H9 (cell line): ENCODE measurements at regions not wholly inside any gene's neighbourhood (a gene's known extent, or its start where the extent isn't known, plus 50 kb on each side); places are given as distances from the start of the nearest gene placed in this dataset.
A peak's percentile ranks its signal among the peaks of the same experiment; 100 is the strongest.

Experiments used
- DNase-seq: peaks from one replicate; pipeline ENCODE4 v3.0.0-alpha.2; 2017
- H2AFZ ChIP-seq: one replicate; pipeline ENCODE4 v1.6.1; 2013; ENCODE audit warnings: mild to moderate bottlenecking, low read length, control low read depth, moderate library complexity
- H2AK5ac ChIP-seq: 2 replicates; pipeline ENCODE4 v1.6.1; 2013; ENCODE audit warnings: low read length, control low read depth, mixed read lengths; ENCODE audit not compliant: insufficient read length
- H2BK120ac ChIP-seq: one replicate; pipeline ENCODE4 v1.6.1; 2013; ENCODE audit warnings: low read depth, mild to moderate bottlenecking, low read length, control low read depth, inconsistent platforms; ENCODE audit not compliant: poor library complexity, severe bottlenecking
- H2BK12ac ChIP-seq: 2 replicates; pipeline ENCODE4 v1.6.1; 2013; ENCODE audit warnings: low read length, control low read depth, mixed read lengths, low read depth; ENCODE audit not compliant: insufficient read length
- H2BK15ac ChIP-seq: 2 replicates; pipeline ENCODE4 v1.6.1; 2013; ENCODE audit warnings: low read depth, low read length, control low read depth
- H2BK20ac ChIP-seq: one replicate; pipeline ENCODE4 v1.6.1; 2013; ENCODE audit warnings: low read depth, mild to moderate bottlenecking, low read length, control low read depth, inconsistent platforms; ENCODE audit not compliant: poor library complexity, severe bottlenecking
- H2BK5ac ChIP-seq: 2 replicates; pipeline ENCODE4 v1.6.1; 2013; ENCODE audit warnings: low read length, control low read depth, mixed read lengths; ENCODE audit not compliant: insufficient read length
- H3K14ac ChIP-seq: 2 replicates; pipeline ENCODE4 v1.6.1; 2013; ENCODE audit warnings: low read length, control low read depth; ENCODE audit not compliant: insufficient read depth
- H3K18ac ChIP-seq: 2 replicates; pipeline ENCODE4 v1.6.1; 2013; ENCODE audit warnings: low read depth, mild to moderate bottlenecking, mixed read lengths, low read length, control low read depth; ENCODE audit not compliant: insufficient read length
- H3K23ac ChIP-seq: 2 replicates; pipeline ENCODE4 v1.6.1; 2013; ENCODE audit warnings: low read length, control low read depth, mixed read lengths, low read depth; ENCODE audit not compliant: insufficient read length
- H3K23me2 ChIP-seq: 2 replicates; pipeline ENCODE4 v1.6.1; 2013; ENCODE audit warnings: low read depth, mild to moderate bottlenecking, mixed read lengths, low read length, control low read depth; ENCODE audit not compliant: insufficient read length, poor library complexity, severe bottlenecking
- H3K27ac ChIP-seq: 2 replicates; pipeline ENCODE4 v1.5.1; 2013; ENCODE audit warnings: low read length, control low read depth, mixed read lengths, low read depth; ENCODE audit not compliant: insufficient read length
- H3K27me3 ChIP-seq: 2 replicates; pipeline ENCODE4 v1.6.1; 2013; ENCODE audit warnings: low read length, control low read depth, inconsistent platforms; ENCODE audit not compliant: insufficient read depth
- H3K4ac ChIP-seq: 2 replicates; pipeline ENCODE4 v1.6.1; 2013; ENCODE audit warnings: low read depth, mild to moderate bottlenecking, control low read depth, inconsistent platforms, low read length, moderate library complexity
- H3K4me1 ChIP-seq: 2 replicates; pipeline ENCODE4 v1.6.1; 2013; ENCODE audit warnings: low read length, control low read depth, inconsistent platforms; ENCODE audit not compliant: insufficient read depth
- H3K4me2 ChIP-seq: 2 replicates; pipeline ENCODE4 v1.6.1; 2013; ENCODE audit warnings: low read length, control low read depth, mixed read lengths; ENCODE audit not compliant: insufficient read length, insufficient read depth
- H3K56ac ChIP-seq: 2 replicates; pipeline ENCODE4 v1.6.1; 2013; ENCODE audit warnings: low read depth, mild to moderate bottlenecking, mixed read lengths, low read length, control low read depth; ENCODE audit not compliant: insufficient read length
- H3K79me1 ChIP-seq: 2 replicates; pipeline ENCODE4 v1.6.1; 2013; ENCODE audit warnings: low read depth, mild to moderate bottlenecking, moderate library complexity, low read length, control low read depth, inconsistent platforms; ENCODE audit not compliant: insufficient read depth, poor library complexity, severe bottlenecking
- H3K79me2 ChIP-seq: 2 replicates; pipeline ENCODE4 v1.6.1; 2013; ENCODE audit warnings: low read length, control low read depth, inconsistent platforms; ENCODE audit not compliant: insufficient read depth
- H3K9ac ChIP-seq: 2 replicates; pipeline ENCODE4 v1.6.1; 2013; ENCODE audit warnings: low read length, control low read depth, mixed read lengths; ENCODE audit not compliant: insufficient read length; ENCODE audit errors: extremely low read depth
- H3K9me3 ChIP-seq: one replicate; pipeline ENCODE4 v1.6.1; 2013; ENCODE audit warnings: low read depth, low read length, inconsistent platforms; ENCODE audit not compliant: control insufficient read depth
- H3T11ph ChIP-seq: one replicate; pipeline ENCODE4 v1.6.1; 2013; ENCODE audit warnings: mild to moderate bottlenecking, low read length, control low read depth, inconsistent platforms
- H4K20me1 ChIP-seq: one replicate; pipeline ENCODE4 v1.6.1; 2013; ENCODE audit not compliant: control insufficient read depth, insufficient read length, insufficient read depth
- H4K5ac ChIP-seq: 2 replicates; pipeline ENCODE4 v1.6.1; 2013; ENCODE audit warnings: low read depth, mild to moderate bottlenecking, mixed read lengths, low read length, control low read depth; ENCODE audit not compliant: insufficient read length
- H4K8ac ChIP-seq: replicated peaks from 2 replicates; pipeline ENCODE4 v1.6.1; 2013; ENCODE audit warnings: low read length, control low read depth, mixed read lengths, low read depth; ENCODE audit not compliant: insufficient read length
- H4K91ac ChIP-seq: 2 replicates; pipeline ENCODE4 v1.6.1; 2013; ENCODE audit warnings: low read depth, mild to moderate bottlenecking, moderate library complexity, mixed read lengths, low read length, control low read depth; ENCODE audit not compliant: insufficient read length
- H3K27ac Mint-ChIP-seq, 3 experiments: 2 replicates in 2 of 3; 3 replicates in 1 of 3; pipeline ENCODE4 v1.8.0; 2020 to 2021; ENCODE audit warnings: mixed read lengths in 3 of 3, mild to moderate bottlenecking in 1 of 3, moderate library complexity in 1 of 3
- H3K27me3 Mint-ChIP-seq: 2 replicates; pipeline ENCODE4 v1.8.0; 2021; ENCODE audit warnings: low read depth, mild to moderate bottlenecking, moderate library complexity, mixed read lengths
- H3K36me3 Mint-ChIP-seq, 3 experiments: 2 replicates in 2 of 3; 3 replicates in 1 of 3; pipeline ENCODE4 v1.8.0; 2020 to 2021; ENCODE audit warnings: low read depth in 3 of 3, mixed read lengths in 3 of 3; ENCODE audit not compliant: insufficient read depth in 1 of 3
- H3K4me1 Mint-ChIP-seq, 2 experiments: 2 replicates each; pipeline ENCODE4 v1.8.0; 2020; ENCODE audit warnings: mixed read lengths in 2 of 2
- H3K4me3 Mint-ChIP-seq, 2 experiments: 2 replicates in 1 of 2; 3 replicates in 1 of 2; pipeline ENCODE4 v1.8.0; 2020 to 2021; ENCODE audit warnings: mild to moderate bottlenecking in 2 of 2, mixed read lengths in 2 of 2, moderate library complexity in 1 of 2
- H3K9me3 Mint-ChIP-seq, 2 experiments: 2 replicates in 1 of 2; 3 replicates in 1 of 2; pipeline ENCODE4 v1.8.0; 2020; ENCODE audit warnings: mild to moderate bottlenecking in 2 of 2, mixed read lengths in 2 of 2, moderate library complexity in 1 of 2
- CTCF ChIP-seq: fragments of 200-600 bp; sonication (generic); conservative IDR thresholded peaks from 3 replicates; pipeline ENCODE4 v1.8.0; 2021; ENCODE audit warnings: antibody characterized with exemption, mild to moderate bottlenecking
- WGBS: extraction: QIAGEN DNeasy Blood & Tissue Kit; methylation state at CpG from one replicate; pipeline ENCODE4 v1.1.7; 2013; ENCODE audit warnings: missing lambda C conversion rate, low lambda C conversion rate, mixed read lengths; ENCODE audit not compliant: insufficient read length; ENCODE audit errors: extremely low coverage; 5-methylcytosine and 5-hydroxymethylcytosine counted together

- Histone ChIP-seq H4K8ac (no peak overlapping the region), H2AK5ac (no peak overlapping the region), H4K5ac (no peak overlapping the region), H2AFZ (no peak overlapping the region), H2BK20ac (no peak overlapping the region), H3T11ph (no peak overlapping the region), H3K9me3 (no peaks in the 10 kb centered on the region), H3K14ac (no peak overlapping the region; the same call in 1 of the 2 replicates), H3K27ac (no peak overlapping the region), H2BK12ac (no peak overlapping the region), H3K4me1 (peaks cover 2% of the 10 kb centered on the region; the same call in 1 of the 2 replicates), H2BK15ac (no peak overlapping the region), H3K56ac (no peak overlapping the region), H3K9ac (no peak overlapping the region), H3K4ac (no peak overlapping the region), H3K18ac (no peak overlapping the region), H3K4me2 (no peak overlapping the region), H4K91ac (no peak overlapping the region), H3K23me2 (no peaks in the 10 kb centered on the region), H4K20me1 (no peaks in the 10 kb centered on the region), H2BK5ac (no peak overlapping the region), H2BK120ac (no peak overlapping the region), H3K79me1 (no peaks in the 10 kb centered on the region), H3K23ac (no peak overlapping the region), H3K27me3 (no peaks in the 10 kb centered on the region), H3K79me2 (no peaks in the 10 kb centered on the region)
- TF ChIP-seq CTCF, result no peak
- no peak overlapping the region; a peak in 1 of 5 replicates for H3K4me3 Mint-ChIP-seq
- H3K4me1 Mint-ChIP-seq, result peaks cover 15 to 17% of the 10 kb centered on the region in 2 experiments
- DNase-seq, result peak; percentile 26
- H3K27ac Mint-ChIP-seq, result no peak overlapping the region; a peak in 1 of 7 replicates
- H3K27me3 Mint-ChIP-seq, result no peaks in the 10 kb centered on the region; the same call in 1 of the 2 replicates
- WGBS, result no CpG with 5 or more reads among the region's 12 CpGs
- no peaks in the 10 kb centered on the region; a peak in 2 of 5 replicates for H3K9me3 Mint-ChIP-seq
- no peaks in the 10 kb centered on the region for H3K36me3 Mint-ChIP-seq
Measured at GRCh38 chr11:45025716-45026492, 75.2 kb upstream of the TP53I11 start.
